Neural cell (in vitro differentiated cells): ENCODE measurements at regions not wholly inside any gene's neighbourhood (a gene's known extent, or its start where the extent isn't known, plus 50 kb on each side); places are given as distances from the start of the nearest gene placed in this dataset.

Experiments used
- H2AFZ ChIP-seq: fragments of 200-600, 300-800 bp; sonication (generic), shearing (Covaris generic); 2 replicates; pipeline ENCODE4 v1.6.0; 2014; ENCODE audit warnings: low read depth, mild to moderate bottlenecking, antibody characterized with exemption, low read length, moderate library complexity
- H3F3A ChIP-seq: fragments of 200-600 bp; shearing (Covaris generic); 2 replicates; pipeline ENCODE4 v1.6.1; 2016; ENCODE audit warnings: mild to moderate bottlenecking, moderate library complexity, mixed read lengths, antibody characterized with exemption, low read length; ENCODE audit not compliant: insufficient read depth, poor library complexity, severe bottlenecking
- H3K27ac ChIP-seq: fragments of 200-600, 300-800 bp; sonication (generic), shearing (Covaris generic); 2 replicates; pipeline ENCODE4 v1.5.1; 2014; ENCODE audit warnings: mild to moderate bottlenecking, low read length, moderate library complexity
- H3K27me3 ChIP-seq: fragments of 300-800, 200-600 bp; sonication (generic), shearing (Covaris generic); 2 replicates; pipeline ENCODE4 v1.6.0; 2014; ENCODE audit warnings: mild to moderate bottlenecking, low read depth, low read length, moderate library complexity; ENCODE audit not compliant: insufficient read depth
- H3K36me3 ChIP-seq: fragments of 300-800, 200-600 bp; sonication (generic), shearing (Covaris generic); 2 replicates; pipeline ENCODE4 v1.5.1; 2014; ENCODE audit warnings: mild to moderate bottlenecking, antibody characterized with exemption, low read length, moderate library complexity; ENCODE audit not compliant: insufficient read depth
- H3K4me2 ChIP-seq: fragments of 300-800, 200-600 bp; sonication (generic), shearing (Covaris generic); 2 replicates; pipeline ENCODE4 v1.6.0; 2014; ENCODE audit warnings: mild to moderate bottlenecking, low read length
- H3K4me3 ChIP-seq: fragments of 300-800, 200-600 bp; sonication (generic), shearing (Covaris generic); 2 replicates; pipeline ENCODE4 v1.5.1; 2014; ENCODE audit warnings: mild to moderate bottlenecking, low read length, moderate library complexity
- H3K79me2 ChIP-seq: fragments of 200-600 bp; shearing (Covaris generic); replicated peaks from 2 replicates; pipeline ENCODE4 v1.6.0; 2014; ENCODE audit warnings: mild to moderate bottlenecking, low read length, moderate library complexity; ENCODE audit not compliant: insufficient read depth
- H3K9ac ChIP-seq: fragments of 300-800, 200-600 bp; sonication (generic), shearing (Covaris generic); 2 replicates; pipeline ENCODE4 v1.6.1; 2016; ENCODE audit warnings: mild to moderate bottlenecking, low read length, mixed read lengths
- H3K9me2 ChIP-seq: fragments of 200-600 bp; shearing (Covaris generic); 2 replicates; pipeline ENCODE4 v1.6.1; 2016; ENCODE audit warnings: mild to moderate bottlenecking, low read length, mixed read lengths; ENCODE audit not compliant: insufficient read depth
- H3K9me3 ChIP-seq: fragments of 200-600, 300-800 bp; sonication (generic), shearing (Covaris generic); 2 replicates; pipeline ENCODE4 v1.6.1; 2016; ENCODE audit warnings: mild to moderate bottlenecking, mixed run types, low read length, moderate library complexity, mixed read lengths
- H4K20me1 ChIP-seq: fragments of 200-600 bp; shearing (Covaris generic); 2 replicates; pipeline ENCODE4 v1.6.1; 2016; ENCODE audit warnings: mild to moderate bottlenecking, mixed run types; ENCODE audit not compliant: insufficient read depth
- CTCF ChIP-seq: fragments of 450-650 bp; IDR thresholded peaks from 2 replicates; pipeline ENCODE4 v1.5.1; 2014; ENCODE audit warnings: antibody characterized with exemption, mild to moderate bottlenecking, moderate library complexity; ENCODE audit not compliant: poor library complexity, severe bottlenecking
- EP300 ChIP-seq: fragments of 450-650 bp; conservative IDR thresholded peaks from 2 replicates; pipeline ENCODE4 v1.6.1; 2014; ENCODE audit warnings: antibody characterized with exemption, mild to moderate bottlenecking, moderate library complexity; ENCODE audit not compliant: poor library complexity, severe bottlenecking
- EZH2 ChIP-seq: fragments of 200-600, 300-800 bp; shearing (Covaris generic), sonication (generic); IDR thresholded peaks from 2 replicates; pipeline ENCODE4 v1.6.1; 2014; ENCODE audit warnings: antibody characterized with exemption, low read length, borderline replicate concordance, mild to moderate bottlenecking; ENCODE audit not compliant: insufficient read depth, poor library complexity, severe bottlenecking
- MXI1 ChIP-seq: fragments of 450-650 bp; conservative IDR thresholded peaks from 2 replicates; pipeline ENCODE4 v1.6.1; 2014; ENCODE audit warnings: antibody characterized with exemption, mild to moderate bottlenecking; ENCODE audit not compliant: poor library complexity, severe bottlenecking
- POLR2AphosphoS5 ChIP-seq: IDR thresholded peaks from 2 replicates; pipeline ENCODE4 v1.6.1; 2012
- RAD21 ChIP-seq: fragments of 450-650 bp; conservative IDR thresholded peaks from 2 replicates; pipeline ENCODE4 v1.6.1; 2014; ENCODE audit warnings: antibody characterized with exemption, mild to moderate bottlenecking, moderate library complexity
- SMC3 ChIP-seq: fragments of 450-650 bp; conservative IDR thresholded peaks from 2 replicates; pipeline ENCODE4 v1.6.1; 2014; ENCODE audit warnings: antibody characterized with exemption, mild to moderate bottlenecking, moderate library complexity; ENCODE audit not compliant: poor library complexity
- TAF1 ChIP-seq: IDR thresholded peaks from 2 replicates; pipeline ENCODE4 v1.6.1; 2012; ENCODE audit warnings: low read depth
- TF ChIP-seq, protein P1 (sequence below): IDR thresholded peaks from 2 replicates; pipeline ENCODE4 v1.6.1; 2012; ENCODE audit warnings: borderline replicate concordance

DNA sequence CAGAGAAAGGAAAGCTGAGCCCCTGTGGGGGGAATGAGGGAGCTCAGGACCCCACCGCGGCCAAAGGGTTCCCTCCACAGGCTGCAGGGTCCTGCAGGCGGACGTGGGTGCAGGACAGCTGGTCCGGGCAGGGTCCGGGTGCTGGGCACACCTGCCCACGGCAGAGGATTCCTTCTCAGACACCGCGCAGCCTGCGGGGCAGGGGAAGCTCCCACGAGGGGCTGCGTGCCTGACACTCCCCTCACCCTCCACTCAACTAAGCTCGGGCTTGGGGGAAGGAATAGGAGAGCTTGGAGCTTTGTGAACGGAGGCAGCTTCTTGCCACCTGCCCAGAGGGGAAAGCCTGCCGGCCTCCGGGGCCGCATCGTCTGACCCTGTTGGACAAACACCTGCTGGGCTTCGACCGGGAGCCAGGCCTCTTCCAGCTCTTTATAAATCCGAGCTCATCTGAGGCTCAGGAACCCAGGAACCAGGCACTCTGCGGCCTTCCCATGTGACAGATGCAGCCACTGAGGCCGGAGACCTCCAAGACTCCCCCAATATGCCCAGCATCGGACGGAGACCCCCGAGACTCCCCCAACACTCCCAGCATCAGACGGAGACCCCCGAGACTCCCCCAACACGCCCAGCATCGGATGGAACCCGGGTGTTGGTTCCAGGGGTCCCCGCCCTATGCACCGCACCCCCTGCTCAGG, 97.3 kb downstream of the PDGFA start:
- no peaks in the 10 kb centered on the region for H3K9me3 ChIP-seq
- no peak for TF ChIP-seq EZH2
- TF ChIP-seq SMC3: no peak
- no peak for TF ChIP-seq MXI1
- TF ChIP-seq CTCF: no peak
- TF ChIP-seq, protein P1, sequence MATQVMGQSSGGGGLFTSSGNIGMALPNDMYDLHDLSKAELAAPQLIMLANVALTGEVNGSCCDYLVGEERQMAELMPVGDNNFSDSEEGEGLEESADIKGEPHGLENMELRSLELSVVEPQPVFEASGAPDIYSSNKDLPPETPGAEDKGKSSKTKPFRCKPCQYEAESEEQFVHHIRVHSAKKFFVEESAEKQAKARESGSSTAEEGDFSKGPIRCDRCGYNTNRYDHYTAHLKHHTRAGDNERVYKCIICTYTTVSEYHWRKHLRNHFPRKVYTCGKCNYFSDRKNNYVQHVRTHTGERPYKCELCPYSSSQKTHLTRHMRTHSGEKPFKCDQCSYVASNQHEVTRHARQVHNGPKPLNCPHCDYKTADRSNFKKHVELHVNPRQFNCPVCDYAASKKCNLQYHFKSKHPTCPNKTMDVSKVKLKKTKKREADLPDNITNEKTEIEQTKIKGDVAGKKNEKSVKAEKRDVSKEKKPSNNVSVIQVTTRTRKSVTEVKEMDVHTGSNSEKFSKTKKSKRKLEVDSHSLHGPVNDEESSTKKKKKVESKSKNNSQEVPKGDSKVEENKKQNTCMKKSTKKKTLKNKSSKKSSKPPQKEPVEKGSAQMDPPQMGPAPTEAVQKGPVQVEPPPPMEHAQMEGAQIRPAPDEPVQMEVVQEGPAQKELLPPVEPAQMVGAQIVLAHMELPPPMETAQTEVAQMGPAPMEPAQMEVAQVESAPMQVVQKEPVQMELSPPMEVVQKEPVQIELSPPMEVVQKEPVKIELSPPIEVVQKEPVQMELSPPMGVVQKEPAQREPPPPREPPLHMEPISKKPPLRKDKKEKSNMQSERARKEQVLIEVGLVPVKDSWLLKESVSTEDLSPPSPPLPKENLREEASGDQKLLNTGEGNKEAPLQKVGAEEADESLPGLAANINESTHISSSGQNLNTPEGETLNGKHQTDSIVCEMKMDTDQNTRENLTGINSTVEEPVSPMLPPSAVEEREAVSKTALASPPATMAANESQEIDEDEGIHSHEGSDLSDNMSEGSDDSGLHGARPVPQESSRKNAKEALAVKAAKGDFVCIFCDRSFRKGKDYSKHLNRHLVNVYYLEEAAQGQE: no peak
- H3K27ac ChIP-seq: no peak overlapping the region
- H3K9ac ChIP-seq: no peak overlapping the region
- H3K9me2 ChIP-seq: no peaks in the 10 kb centered on the region
- H4K20me1 ChIP-seq: no peaks in the 10 kb centered on the region
- no peaks in the 10 kb centered on the region for H3K27me3 ChIP-seq
- no peaks in the 10 kb centered on the region for H3F3A ChIP-seq
- H3K36me3 ChIP-seq: no peaks in the 10 kb centered on the region
- H3K4me2 ChIP-seq: no peak overlapping the region
- no peaks in the 10 kb centered on the region for H3K79me2 ChIP-seq
- no peak overlapping the region for H3K4me3 ChIP-seq
- no peak overlapping the region for H2AFZ ChIP-seq

DNA sequence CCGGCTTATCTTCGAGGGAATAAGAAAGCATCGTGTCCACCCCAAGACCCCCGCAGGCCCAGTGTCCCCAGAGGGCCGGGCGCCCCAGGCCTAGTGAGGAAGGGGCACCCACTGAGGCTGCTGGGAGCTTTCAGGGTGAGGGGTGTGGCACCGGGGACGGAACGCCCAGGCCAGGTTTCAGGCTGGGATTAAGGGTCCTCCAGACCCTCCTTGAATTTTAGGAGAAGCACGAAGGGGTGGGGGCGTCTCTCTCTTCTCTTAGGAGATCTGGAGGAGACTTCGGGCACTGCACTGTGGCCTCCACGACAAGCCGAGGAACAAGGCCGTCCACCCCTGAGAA, 96.8 kb downstream of the PDGFA start:
- H3F3A ChIP-seq: no peaks in the 10 kb centered on the region
- H4K20me1 ChIP-seq: no peaks in the 10 kb centered on the region
- no peak overlapping the region for H3K4me2 ChIP-seq
- H3K36me3 ChIP-seq: no peaks in the 10 kb centered on the region
- no peaks in the 10 kb centered on the region for H3K9me3 ChIP-seq
- H3K9ac ChIP-seq: no peak overlapping the region
- no peaks in the 10 kb centered on the region for H3K27me3 ChIP-seq
- TF ChIP-seq RAD21: no peak
- TF ChIP-seq MXI1: no peak
- no peak for TF ChIP-seq POLR2AphosphoS5
- no peak for TF ChIP-seq EZH2
- no peak for TF ChIP-seq SMC3
- TF ChIP-seq TAF1: no peak
- TF ChIP-seq EP300: no peak
- TF ChIP-seq, protein P1: no peak
- no peak for TF ChIP-seq CTCF
- H2AFZ ChIP-seq: no peak overlapping the region
- H3K4me3 ChIP-seq: no peak overlapping the region
- H3K9me2 ChIP-seq: no peaks in the 10 kb centered on the region
- no peak overlapping the region for H3K27ac ChIP-seq
- no peaks in the 10 kb centered on the region for H3K79me2 ChIP-seq
